Activated T-helper 9 cell treated with anti-CD3 and anti-CD28 coated beads, Interleukin-2, amount 50 U/mL, for 16 hours (primary cell): ENCODE measurements at regions not wholly inside any gene's neighbourhood (a gene's known extent, or its start where the extent isn't known, plus 50 kb on each side); places are given as distances from the start of the nearest gene placed in this dataset.
"Not testable (repeated sequence)": the region's sequence is repeated elsewhere in the genome, so short reads cannot be mapped to it uniquely, and the experiment has no call there.

Source experiments
- DNase-seq: peaks from one replicate; pipeline ENCODE4 v3.0.0-alpha.2; 2020; ENCODE audit warnings: low read depth

DNA sequence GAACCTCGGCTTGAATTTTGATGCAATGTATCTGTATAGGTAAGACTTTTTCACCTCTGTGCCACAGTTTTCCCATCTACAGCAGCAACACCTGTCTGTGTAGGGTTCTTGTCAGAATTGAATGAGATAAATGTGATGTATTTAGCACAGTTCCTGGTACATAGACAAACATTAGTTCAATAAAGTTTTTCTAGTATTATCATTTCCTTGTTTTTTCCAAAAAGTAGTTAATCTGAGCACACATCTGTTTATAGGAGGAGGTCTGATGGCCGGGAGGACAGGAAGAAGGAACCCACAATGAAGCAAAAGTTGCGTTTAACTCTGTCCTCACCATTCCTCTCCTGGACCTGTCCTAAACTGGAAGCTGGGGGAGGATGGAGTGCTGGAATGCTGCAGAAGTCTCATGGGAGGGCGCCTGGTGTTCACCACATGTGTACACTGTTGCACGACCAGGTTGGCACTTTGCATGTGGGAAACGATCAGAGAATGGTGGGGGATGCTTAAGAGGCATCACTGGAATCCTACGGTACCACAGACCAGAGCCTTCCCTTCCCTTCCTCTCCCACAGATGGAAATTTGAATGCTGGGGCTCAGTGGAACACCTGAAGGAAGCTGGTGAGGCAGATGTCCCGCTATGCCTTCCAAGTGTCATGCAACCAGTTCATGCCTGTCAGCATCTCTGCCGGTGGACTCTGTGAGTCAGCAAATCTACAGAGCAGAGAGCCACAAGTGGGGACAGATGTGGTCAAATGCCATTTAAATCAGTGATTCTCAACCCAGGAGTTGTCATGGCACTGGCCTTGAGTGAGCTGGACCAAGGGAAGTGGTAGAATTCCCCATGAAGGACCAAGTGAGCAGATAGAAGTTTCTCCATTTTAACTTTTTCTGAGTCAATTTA, 315.6 kb downstream of the DLEU7 start:
- DNase-seq, result no peak

DNA sequence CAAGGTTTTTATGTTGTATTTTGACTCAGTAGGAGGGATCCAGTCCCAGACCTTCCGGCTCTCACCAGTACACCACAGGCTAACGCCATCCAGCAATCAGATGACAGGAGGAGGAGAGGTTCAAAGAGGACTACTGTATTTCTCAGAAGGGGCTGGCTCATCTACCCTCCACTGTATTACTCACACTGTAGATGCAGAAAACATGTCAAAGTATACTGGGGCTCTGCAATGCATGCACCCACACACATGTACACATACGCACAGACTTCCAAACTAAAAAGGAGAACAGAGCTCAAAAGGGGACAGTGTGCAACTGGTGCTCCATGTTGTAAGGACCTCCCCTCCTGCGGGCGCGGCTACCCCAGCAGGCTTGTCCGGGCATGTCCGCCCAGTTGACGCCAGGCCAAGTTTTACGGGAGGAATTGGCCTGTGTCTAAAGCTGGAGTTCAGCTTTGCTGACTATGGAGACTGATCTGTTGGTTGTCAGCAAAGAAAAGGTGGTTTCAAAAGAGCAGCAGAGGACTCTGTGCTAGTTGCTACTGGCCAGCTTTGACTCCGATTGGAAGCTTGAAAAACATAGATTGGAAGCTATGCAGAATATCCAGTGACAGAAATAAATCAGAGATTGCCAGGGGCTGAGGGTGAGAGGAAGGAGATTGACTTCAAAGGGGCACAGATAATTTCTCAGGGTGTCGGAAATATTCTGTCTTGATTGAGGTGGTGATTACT, 314.2 kb downstream of the DLEU7 start:
- no peak for DNase-seq

DNA sequence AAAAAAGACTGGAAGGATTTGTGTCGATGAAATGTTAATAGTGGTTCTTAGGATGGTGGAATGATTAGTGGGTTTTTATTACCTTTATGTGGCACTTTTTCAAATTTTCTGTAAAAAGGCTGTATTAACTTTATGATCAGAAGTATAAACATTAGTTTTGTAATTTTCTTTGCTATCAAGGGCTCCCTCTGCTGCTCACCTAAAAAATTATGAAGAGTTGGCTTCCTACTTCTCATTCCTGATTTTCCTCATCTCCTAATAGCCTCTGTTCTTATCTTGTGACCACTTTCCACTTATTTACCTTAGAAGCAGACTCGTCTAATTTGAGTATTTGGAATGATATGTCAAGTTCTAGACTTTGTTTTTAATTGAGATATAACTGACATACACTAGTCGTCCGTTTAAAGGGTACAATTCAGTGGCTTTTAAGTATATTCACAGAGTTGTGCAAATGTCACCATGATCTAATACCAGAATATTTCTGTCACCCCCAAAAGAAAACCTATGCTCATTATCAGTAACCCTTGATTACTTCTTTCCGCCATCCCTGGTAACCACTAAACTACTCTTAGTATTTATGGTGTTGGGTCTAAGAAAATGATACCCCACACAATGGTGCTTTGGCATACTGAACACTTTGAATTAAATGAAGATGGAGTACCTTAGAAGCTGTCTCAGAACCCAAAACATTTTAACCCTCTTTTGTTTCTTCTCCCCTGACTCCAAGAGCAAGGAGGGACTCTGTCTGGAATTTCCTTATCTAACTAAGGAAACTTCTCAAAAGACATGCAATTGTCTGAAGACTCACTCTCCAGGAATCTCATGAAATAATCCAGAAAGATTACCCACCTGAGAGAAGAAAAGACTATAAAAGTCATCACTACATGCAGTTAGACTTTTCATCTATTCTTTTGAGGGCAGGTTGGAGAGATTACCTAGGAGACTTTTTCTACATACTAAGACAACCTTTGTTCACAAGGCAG, 311.3 kb downstream of the DLEU7 start:
- no peak for DNase-seq

DNA sequence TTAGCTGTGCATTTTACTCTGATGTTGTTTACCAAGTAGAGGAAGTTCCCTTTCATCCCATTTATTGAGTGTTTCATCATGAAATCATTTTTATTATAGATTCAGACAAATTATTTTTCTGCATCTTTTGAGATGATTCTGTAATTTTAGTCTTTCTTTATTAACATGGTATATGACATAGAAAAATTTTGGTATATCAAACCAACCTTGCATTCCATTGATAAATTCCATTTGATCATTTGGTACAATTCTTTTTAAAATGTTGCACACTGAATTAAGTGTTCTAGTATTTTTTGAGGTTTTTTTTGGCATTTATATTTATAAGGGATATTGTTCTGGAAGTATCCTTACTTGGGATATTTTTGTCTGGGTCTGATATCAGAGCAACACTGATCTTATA, 308.4 kb downstream of the DLEU7 start:
- DNase-seq, result no peak

DNA sequence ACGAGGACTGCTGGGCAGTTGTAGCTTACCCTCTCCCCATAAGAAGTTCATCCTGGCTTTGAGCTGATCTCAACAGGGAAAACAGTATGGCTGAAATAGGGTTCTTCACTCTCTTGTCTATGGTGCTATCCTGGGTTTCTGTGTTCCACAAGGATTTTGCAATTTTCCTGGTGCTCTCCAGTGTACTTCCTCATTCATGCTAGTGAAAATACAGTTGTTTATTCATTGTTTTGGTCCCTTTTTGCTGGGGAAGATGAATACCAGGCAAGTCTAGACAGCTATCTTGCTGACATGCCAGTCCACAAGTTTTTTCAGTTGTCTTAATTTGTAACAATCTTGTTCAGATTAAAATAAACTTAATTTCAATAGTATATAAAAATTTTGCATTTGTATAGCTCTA, 306.5 kb downstream of the DLEU7 start:
- no peak for DNase-seq

DNA sequence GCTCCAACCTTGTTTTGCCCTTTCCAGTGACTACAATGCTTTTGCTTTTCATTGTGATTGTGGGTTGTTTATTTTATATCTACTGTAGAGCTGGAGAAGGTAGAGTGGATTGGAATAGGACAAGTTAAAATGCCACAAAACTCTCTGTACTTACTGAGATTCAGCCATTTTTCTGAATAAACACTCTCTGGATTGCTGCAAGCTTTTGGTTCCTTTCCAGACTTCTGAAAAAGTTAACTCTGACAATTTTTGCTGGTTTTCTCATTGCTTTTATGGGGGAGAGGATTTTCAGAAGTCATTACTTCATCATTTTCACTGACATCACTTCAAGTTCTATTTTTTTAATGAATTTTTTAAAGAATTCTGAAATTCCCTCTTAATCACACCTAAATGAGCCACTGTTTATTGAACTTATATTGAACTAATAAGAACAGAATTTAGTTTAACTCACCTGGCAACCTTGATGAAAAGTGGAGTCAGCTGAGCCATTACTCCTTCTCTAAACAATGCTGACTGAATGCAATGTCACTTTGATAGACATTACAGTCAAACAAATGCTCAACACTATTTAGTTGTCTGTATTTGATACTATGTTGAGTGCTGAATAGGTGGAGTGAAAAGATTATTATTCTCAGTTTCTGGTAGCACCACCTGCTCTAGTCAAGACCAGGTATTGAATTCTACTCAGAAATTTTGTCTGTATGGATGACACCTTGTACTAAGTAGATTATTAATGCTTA, 303.5 kb downstream of the DLEU7 start:
- no peak for DNase-seq

DNA sequence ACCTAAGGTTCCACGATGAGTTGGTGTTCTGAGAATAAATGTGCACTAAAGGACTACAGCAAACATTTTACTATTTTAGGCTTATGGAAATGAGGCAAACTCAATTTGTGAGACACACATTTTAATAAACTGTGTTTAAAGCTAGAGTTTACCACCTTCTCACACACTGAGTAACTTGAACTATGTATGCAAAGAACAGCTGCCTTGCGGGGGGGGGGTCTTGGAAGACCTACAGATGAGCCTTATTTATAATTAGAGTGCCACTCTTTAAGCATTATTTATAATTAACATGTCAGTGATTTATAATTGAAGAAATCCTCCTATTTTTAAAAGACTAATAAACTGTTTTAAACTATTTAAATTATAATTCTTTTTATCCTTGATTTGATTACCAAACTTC, 300.4 kb downstream of the DLEU7 start:
- no peak for DNase-seq

DNA sequence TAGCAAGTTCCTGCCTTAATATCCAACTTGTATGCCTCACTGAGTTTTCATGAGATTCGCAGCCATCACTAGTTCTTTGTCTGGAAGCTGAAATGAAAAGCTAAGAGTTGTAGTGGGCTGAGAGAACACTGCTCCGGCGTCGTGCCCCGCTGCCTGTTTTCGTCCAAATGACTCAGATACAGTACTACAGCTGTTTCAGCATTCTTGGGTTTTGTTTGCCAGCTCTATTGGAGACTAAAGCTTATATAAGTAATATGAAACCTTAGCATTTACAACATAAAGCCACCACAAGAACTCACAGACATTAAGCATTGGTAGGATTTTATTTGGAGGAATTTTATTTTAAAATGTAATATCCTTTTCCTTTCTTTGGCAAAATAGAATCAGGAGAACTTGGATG, 299.7 kb downstream of the DLEU7 start:
- DNase-seq, result no peak

DNA sequence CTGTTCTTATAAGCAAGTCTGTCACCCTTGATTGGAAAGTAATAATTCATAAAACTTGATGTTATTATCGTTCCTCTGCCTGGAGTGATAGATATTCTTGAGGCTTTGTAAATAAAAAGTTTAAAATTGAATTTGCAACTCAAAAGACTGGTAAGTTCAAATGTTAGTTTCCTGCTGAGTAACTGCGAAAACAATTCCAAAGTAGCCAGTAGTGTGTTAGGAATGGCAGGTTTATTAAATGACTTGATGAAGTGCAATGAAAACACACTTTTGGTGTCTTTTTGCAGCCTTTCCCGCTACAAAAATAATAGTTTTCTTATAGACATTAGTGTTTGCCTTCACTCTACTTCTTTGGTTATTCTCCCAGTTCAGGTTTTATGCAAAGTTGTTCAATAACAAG, 299.3 kb downstream of the DLEU7 start:
- DNase-seq, result no peak

DNA sequence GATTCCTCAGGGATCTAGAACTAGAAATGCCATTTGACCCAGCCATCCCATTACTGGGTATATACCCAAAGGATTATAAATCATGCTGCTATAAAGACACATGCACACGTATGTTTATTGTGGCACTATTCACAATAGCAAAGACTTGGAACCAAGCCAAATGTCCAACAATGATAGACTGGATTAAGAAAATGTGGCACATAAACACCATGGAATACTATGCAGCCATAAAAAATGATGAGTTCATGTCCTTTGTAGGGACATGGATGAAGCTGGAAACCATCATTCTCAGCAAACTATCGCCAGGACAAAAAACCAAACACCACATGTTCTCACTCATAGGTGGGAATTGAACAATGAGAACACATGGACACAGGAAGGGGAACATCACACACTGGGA, 296.3 kb downstream of the DLEU7 start:
- DNase-seq, result not testable (repeated sequence)

DNA sequence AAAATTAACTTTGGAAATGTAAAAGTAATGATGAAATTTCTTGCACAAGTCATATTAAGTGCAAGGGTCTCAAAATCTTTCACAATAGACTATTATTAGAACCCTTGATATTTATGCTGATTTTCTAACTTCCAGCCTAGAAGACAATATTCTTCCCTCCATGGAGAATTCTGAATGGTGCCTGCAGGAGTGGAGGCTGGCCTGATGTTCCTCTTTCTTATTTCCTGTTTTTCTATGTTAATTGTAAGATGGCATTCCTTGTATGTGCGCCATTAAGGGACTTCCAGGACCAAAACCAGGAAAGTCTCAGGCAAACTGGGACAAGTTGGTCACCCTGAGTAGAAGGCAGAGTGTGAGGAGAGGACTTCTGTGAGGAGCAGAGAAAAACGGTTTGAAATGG, 294.9 kb downstream of the DLEU7 start:
- DNase-seq, result no peak

DNA sequence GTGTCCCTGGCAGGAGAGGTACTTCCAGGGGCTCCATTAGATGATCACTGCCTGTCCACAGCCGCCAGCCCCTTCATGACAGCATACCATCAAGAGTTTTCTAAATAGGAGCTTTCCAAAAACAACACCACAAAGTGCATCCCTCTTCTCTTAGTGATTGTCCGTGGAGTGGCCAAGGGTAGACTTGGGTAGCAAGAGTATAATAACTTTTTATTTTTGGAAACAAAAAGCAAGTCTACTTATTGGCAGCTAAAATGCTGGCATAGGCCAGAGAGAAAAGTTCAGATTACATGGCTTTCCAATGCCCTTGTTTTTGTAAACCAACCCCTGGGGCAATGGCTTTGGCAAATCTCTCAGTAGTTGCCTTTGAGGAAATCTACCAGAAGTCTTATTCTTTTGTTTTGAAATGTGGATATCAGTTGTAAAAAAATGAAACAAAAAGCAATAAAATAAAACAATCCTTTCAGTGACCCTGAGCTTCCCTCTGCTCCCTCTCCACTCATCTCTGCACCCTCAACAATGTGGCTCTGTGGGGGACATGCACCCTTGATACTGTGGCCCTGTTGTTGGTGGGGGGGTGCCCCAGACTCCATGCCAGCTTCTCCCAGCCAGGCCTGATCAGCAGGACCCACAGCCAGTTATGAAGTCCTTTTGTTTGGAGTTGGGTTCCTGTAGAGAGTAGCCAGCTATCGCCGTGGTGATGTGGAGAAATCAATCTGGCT, 294.1 kb downstream of the DLEU7 start:
- no peak for DNase-seq

DNA sequence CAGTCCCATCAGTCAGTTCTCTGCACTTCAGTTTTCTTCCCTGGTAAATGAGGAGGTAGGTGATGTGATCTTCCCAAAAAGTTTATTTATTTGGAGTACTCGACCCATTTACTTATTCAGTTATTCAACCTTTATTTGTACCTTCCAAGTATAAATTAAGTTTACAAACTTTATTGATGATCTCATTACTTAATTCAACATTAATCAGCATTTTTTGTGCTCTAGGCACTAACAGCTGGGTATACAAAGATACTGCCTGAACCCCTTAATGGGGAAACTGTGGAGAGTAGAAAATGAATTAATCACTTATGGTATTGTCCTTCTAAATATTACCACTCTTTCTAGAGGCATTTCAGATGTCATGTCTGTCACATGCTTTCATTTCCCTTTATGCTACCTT, 293.3 kb downstream of the DLEU7 start:
- no peak for DNase-seq

DNA sequence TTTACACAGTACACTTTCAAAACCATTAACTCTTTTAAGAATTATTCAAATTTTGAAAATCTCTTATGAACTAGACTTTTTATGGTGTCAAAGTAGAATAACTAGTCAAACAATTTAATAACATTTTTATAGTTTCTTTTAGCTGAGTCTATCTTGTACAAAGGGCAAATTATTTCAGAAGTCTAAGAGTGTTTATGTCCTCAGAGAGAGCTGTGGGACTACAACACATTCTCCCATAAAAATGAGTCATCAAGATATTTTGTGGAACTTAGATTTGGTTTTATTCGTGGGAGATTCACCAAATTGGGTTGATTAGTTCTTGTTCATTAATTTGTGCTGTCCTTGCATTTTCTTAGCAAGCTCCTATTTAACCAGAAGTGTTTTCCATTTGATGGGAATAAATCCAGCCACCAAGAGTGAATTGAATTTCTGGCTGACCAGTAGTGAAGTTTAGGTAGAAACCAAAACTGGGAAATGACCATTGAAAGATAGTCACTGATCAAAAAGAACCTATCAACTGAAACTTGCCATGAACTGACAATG, 291.0 kb downstream of the DLEU7 start:
- DNase-seq, result no peak

DNA sequence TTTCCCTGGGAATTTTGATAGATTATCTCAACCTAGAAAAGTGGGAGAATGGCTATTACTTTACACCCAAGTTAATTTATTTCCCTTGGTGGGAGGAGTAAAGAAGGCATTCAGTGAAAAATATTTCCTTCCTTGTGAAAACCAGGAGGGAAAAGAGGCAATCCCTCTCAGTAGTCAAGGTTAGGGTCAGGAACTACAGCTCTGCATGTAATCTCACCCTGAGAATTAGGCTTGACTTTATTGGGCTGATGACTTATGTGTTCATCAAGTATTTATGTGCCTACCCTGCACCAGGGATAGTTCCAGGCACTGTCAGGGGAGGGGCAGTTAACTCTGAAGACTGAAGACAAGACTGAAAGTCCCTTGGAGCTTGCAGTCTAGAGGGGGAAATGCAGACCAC, 281.8 kb downstream of the DLEU7 start:
- DNase-seq, result no peak

DNA sequence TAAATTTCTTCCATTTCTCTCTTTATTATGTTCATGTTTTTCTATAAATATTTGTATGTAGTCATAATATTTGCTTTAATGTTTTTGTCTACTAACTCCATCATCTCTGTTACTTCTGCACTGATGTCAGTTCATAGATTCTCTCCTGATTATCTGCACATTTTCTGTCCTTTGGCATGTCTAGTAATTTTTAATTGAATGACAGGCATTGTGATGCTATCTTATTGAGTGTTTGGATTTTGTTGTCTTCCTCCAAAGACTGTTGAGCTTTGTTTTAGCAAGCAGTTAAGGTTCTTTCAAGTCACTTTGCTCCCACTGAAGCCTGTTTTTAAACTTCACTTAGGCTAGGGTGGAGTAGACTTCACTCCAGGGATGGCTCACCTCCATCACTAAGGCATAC, 276.8 kb downstream of the DLEU7 start:
- DNase-seq, result no peak

DNA sequence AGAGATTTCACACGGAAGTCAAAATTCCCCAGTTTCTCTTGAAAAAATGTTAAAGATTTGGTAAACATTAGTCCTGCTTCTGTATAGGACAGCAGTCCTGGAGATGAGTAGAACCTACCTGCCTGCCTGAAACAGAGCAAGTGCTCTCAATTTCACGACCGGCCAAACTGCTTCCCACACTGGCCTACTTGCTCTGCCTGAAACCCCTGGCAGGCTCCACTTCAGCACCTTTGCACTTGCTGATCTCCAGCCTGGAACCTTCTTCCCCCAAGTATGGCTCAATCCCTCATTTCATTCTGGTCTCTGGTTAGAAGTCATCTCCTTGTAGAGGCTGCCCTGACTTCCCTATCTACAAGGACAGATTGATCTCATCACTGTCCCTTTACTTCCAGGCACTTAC, 271.4 kb downstream of the DLEU7 start:
- DNase-seq, result no peak

DNA sequence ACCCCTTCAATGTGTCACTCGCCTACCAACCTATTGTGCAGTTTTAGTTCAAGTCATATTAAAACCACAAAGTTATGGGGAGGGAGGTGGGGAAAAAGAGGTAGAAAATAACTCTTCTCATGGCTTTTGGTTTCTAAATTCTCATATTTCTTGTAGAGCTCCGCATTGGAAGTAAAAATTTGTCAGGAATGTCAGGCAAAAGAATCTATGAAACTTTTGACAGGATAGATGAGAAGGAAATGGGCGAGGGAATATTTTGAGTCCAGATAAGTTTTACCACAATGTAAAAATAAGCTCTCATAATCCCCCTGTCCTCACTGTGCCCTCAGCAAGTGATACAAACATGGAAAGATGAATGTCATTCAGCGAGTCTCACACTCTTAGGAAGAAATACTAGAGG, 270.4 kb downstream of the DLEU7 start:
- DNase-seq, result no peak

DNA sequence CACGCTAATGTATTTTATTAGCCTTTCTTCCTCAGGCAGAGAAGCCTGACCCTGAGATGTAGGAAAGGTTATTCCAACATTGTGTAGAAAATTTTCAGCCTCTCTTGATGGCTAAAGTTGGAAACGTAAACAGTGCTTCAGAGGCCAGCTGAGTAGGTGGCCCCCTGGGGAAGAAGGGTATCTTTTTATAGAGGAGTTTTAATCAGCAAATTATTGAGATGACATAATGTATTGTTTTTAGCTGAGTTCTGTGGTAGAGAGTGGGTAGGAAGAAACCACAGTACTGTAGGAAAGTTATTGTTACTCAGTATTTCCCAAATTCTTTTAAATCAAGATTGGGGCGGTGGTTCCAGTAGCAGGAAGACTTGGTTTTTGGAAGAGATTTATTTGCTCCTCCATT, 268.8 kb downstream of the DLEU7 start:
- no peak for DNase-seq

DNA sequence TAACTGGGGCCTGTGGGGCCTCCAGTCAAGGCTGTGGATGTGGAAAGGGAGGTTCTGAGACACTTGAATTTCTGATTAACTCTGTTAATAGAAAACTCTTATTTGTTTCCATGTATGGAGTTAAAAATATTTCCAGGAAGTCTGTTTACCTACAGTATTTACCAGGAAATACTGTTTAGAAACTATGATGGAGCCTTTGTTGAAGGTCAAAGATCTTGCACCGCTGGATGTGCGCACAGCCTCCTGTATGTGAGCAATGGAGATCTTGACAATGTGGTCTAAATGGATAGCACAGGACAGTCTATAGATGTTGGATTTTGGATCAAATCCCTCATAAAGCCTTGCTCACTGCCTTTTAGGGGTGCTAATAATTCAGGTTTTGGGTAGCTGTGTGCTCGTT, 268.4 kb downstream of the DLEU7 start:
- no peak for DNase-seq

DNA sequence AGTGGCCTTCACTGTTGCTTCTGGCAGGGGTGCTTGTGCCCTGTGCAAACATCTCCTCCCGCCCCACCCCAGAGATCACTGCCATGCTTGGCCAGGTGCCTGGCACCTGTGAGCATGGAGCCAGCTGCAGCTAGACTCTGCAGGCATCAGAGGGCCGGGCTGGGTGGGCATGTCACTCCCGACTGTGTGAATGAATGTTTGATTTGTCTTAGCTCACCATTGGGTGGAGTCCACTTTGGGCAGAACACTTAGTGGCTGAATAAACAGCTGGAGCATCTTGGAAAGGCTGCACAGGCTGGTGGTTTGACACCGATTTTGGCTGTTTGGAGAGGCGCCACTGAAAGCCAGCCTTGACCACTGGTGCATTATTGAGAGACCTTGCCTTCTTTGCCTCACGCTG, 267.3 kb downstream of the DLEU7 start:
- no peak for DNase-seq
